ENCODE measurements at regions not wholly inside any gene's neighbourhood (a gene's known extent, or its start where the extent isn't known, plus 50 kb on each side); places are given as distances from the start of the nearest gene placed in this dataset.

- TF ChIP-seq CTCF (IDR thresholded peaks at IDR 0.05; ENCODE audit: insufficient read depth, low read depth, low read length) (no peak), EZH2 (IDR thresholded peaks at IDR 0.05; ENCODE audit: insufficient read depth, low read length) (no peak)
Observed at GRCh38 chr6:105844275-105844883, 241.8 kb upstream of the PRDM1 start.
